ENCODE measurements at regions not wholly inside any gene's neighbourhood (a gene's known extent, or its start where the extent isn't known, plus 50 kb on each side); places are given as distances from the start of the nearest gene placed in this dataset.

DNA sequence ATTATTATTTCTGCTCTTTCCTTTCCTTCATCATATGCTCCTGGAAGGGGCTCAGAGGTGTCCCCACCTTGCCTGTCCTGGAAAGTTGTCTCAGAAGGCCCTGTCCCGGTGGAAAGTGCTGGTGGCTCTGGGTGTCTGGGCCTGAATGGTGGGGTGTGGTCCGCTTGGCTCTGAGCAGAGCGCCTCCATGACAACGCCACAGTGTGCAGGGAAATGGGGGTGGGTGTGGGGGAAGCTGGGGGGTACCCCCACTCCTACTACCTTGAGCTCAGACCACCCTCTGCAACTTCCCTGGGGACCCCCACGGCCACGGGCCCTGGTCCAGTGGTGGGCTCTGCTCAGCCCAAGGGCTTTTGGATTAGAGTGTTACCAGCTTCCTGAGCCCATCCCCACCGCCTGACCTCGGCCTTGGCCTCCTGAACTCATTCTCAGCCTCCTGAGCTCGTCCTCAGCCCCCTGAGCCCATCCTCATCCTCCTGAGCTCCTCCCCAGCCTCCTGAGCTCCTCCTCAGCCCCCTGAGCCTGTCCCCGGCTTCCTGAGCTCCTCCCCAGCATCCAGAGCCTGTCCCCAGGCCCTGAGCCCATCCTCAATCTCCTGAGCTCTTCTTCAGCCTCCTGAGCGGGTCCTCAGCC is 106.4 kb upstream of the FAM20C start:
- ChIA-PET POLR2A (no interaction called here), CTCF (no interaction called here)
- DNase-seq (ENCODE audit: low read depth, low spot score) = no peak
- TF ChIP-seq, protein P1, sequence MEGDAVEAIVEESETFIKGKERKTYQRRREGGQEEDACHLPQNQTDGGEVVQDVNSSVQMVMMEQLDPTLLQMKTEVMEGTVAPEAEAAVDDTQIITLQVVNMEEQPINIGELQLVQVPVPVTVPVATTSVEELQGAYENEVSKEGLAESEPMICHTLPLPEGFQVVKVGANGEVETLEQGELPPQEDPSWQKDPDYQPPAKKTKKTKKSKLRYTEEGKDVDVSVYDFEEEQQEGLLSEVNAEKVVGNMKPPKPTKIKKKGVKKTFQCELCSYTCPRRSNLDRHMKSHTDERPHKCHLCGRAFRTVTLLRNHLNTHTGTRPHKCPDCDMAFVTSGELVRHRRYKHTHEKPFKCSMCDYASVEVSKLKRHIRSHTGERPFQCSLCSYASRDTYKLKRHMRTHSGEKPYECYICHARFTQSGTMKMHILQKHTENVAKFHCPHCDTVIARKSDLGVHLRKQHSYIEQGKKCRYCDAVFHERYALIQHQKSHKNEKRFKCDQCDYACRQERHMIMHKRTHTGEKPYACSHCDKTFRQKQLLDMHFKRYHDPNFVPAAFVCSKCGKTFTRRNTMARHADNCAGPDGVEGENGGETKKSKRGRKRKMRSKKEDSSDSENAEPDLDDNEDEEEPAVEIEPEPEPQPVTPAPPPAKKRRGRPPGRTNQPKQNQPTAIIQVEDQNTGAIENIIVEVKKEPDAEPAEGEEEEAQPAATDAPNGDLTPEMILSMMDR (IDR thresholded peaks at IDR 0.05; ENCODE audit: low read depth, low read length) = no peak
- Histone ChIP-seq H3K4me3 (ENCODE audit: low read depth, low read length) (no peak overlapping the region), H3K27me3 (ENCODE audit: control insufficient read depth, insufficient read depth, low read length) (peaks cover 6% of the 10 kb centered on the region), H3K9me3 (ENCODE audit: control insufficient read depth, insufficient read depth, low read length) (peaks cover 3% of the 10 kb centered on the region; the same call in 1 of the 2 replicates), H3K27ac (ENCODE audit: low read depth, low read length) (no peak overlapping the region)

DNA sequence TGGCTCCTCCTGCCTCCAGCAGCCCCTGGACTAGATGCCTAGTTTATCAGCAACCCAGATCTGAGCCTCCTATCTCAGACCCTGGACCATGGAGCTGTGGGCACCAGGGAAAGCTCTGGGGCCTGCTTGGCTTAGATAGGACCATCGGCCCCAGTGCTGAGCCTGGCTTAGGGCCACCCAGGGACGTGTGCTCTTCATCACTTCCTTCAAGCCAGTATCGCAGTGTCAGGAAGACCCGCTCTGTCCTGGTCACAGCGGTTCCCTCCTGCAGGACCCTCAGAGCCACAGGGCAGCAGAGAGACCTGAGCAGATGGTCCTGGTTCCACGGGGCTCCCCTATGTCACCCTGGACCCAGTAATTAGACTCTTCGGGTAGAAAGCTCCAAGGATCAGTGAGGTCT is 105.7 kb upstream of the FAM20C start:
- CTCF ChIA-PET = no interaction called here
- no peak for DNase-seq (ENCODE audit: low read depth, low spot score)

DNA sequence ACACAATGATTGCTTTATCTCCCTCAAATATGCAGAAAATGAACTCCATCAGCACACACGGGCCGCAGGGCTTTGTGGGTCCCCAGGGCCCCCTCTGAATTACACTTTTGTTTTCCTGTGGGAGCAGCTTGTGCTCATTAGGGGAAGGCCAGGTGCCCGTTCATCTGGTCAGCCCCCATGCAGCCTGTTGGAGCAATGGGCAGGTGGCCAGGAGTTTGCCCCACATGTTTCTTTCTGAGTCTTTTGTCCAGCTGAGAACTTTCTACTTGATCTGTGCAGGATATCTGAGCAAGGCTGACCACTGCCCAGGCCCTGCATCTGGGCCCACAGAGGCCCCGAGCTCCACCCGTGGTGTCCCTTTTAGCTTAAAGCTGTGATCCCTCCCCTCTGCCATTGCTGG is 105.3 kb upstream of the FAM20C start:
- TF ChIP-seq, protein P1 (IDR thresholded peaks at IDR 0.05; ENCODE audit: low read depth, low read length) = no peak
- H3K27ac ChIP-seq (ENCODE audit: low read depth, low read length) = no peak overlapping the region
- H3K9me3 ChIP-seq (ENCODE audit: control insufficient read depth, insufficient read depth, low read length) = peaks cover 3% of the 10 kb centered on the region; the same call in 1 of the 2 replicates
- no peak overlapping the region for H3K4me3 ChIP-seq (ENCODE audit: low read depth, low read length)
- no peak for DNase-seq (ENCODE audit: low read depth, low spot score)
- ChIA-PET POLR2A (interaction anchor here (0.5 kb wide), 1 partner anchor 102 kb away, joined by 7 read pairs; no protein-coding TSS in a partner anchor), CTCF (no interaction called here)
- peaks cover 2% of the 10 kb centered on the region for H3K27me3 ChIP-seq (ENCODE audit: control insufficient read depth, insufficient read depth, low read length)

More for the DNA sequence above, 105.7 kb upstream of the FAM20C start:
- Histone ChIP-seq H3K27me3 (ENCODE audit: control insufficient read depth, insufficient read depth, low read length) (peaks cover 3% of the 10 kb centered on the region), H3K9me3 (ENCODE audit: control insufficient read depth, insufficient read depth, low read length) (peaks cover 3% of the 10 kb centered on the region; the same call in 1 of the 2 replicates), H3K4me3 (ENCODE audit: low read depth, low read length) (no peak overlapping the region), H3K27ac (ENCODE audit: low read depth, low read length) (no peak overlapping the region)
- TF ChIP-seq, protein P1 (IDR thresholded peaks at IDR 0.05; ENCODE audit: low read depth, low read length) = no peak
- POLR2A ChIA-PET = interaction anchor here (0.5 kb wide), 1 partner anchor 102 kb away, joined by 7 read pairs; no protein-coding TSS in a partner anchor

DNA sequence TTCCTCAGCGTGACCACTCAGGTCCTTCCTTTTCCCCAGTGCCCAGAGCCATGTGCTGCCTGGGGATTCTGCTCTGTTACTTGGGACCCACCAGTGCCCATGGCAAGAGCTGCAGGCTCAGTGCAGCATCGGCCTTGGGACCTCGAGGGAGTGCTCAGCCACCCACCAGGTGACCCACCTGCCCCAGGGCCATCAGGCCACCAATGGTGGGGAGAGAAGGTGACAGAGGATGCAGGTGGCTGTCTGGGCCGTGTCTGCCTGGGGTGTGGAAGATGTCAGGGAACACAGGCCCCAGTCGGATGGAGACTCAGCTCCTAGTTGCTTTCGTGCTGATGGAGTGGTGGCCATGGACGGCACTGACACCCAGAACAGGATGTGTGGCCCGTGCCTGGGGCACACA is 104.7 kb upstream of the FAM20C start:
- no peak for DNase-seq (ENCODE audit: low read depth, low spot score)
- POLR2A ChIA-PET = no interaction called here
- CTCF ChIA-PET = no interaction called here
- peaks cover 3% of the 10 kb centered on the region; the same call in 1 of the 2 replicates for H3K9me3 ChIP-seq (ENCODE audit: control insufficient read depth, insufficient read depth, low read length)
- no peak overlapping the region for H3K27ac ChIP-seq (ENCODE audit: low read depth, low read length)
- H3K27me3 ChIP-seq (ENCODE audit: control insufficient read depth, insufficient read depth, low read length) = peaks cover 2% of the 10 kb centered on the region
- TF ChIP-seq, protein P1 (IDR thresholded peaks at IDR 0.05; ENCODE audit: low read depth, low read length) = no peak
- H3K4me3 ChIP-seq (ENCODE audit: low read depth, low read length) = no peak overlapping the region

DNA sequence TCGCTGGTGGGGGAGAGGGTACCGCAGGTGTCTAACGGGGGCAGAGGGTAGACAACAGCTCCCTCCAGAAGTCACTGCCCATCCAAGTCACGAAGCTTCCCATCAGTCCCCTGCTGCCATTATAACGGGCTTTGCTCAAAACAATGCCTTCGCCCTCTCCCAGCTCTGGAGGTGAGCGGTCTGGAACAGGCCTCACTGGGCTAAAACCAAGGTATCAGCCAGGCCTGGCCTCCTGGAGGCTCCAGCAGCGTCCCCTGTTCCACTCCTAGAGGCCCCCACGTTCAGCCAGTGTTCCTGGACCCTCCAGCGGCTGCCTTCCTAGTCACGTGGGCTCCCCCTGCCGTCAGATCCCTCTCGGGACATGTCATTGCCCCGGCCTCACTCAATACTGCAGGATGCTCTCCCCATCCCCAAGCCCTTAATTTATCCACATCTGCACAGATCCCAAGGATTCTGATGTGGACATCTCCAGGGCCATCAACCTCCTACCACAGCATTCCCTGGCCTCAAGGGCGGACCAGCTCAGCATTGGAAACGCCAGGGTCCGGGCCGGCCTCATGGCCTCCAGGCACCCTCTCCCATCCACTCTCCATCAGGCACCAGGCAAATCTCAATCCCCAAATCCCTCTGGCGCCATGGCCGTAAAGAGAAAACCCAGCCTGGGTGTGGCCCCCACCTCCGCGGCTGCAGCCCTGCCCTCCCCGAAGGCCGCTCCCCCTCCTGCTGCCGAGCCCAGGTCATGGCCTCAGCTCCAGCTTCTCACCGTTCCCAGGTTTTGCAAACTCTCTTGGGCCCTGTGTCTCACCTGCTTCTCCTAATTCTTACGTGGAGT is 104.1 kb upstream of the FAM20C start:
- CTCF ChIA-PET = no interaction called here
- POLR2A ChIA-PET = interaction anchor here (1.9 kb wide), 1 partner anchor 104 kb away, joined by 8 read pairs; the partner anchor contains the start of gene FAM20C
- H3K27me3 ChIP-seq (ENCODE audit: control insufficient read depth, insufficient read depth, low read length) = peaks cover 2% of the 10 kb centered on the region
- TF ChIP-seq, protein P1 (IDR thresholded peaks at IDR 0.05; ENCODE audit: low read depth, low read length) = 0 out of 2 replicates have a peak, but pooled peaks have one; percentile 20
- peak overlapping the region; percentile 93 for H3K27ac ChIP-seq (ENCODE audit: low read depth, low read length)
- no peak for DNase-seq (ENCODE audit: low read depth, low spot score)
- H3K4me3 ChIP-seq (ENCODE audit: low read depth, low read length) = no peak overlapping the region
- H3K9me3 ChIP-seq (ENCODE audit: control insufficient read depth, insufficient read depth, low read length) = peaks cover 8% of the 10 kb centered on the region; the same call in 1 of the 2 replicates
